HL-60 (cell line): ENCODE measurements at regions not wholly inside any gene's neighbourhood (a gene's known extent, or its start where the extent isn't known, plus 50 kb on each side); places are given as distances from the start of the nearest gene placed in this dataset.
A peak's percentile ranks its signal among the peaks of the same experiment; 100 is the strongest.

Experiments
- DNase-seq, 2 experiments: peaks; one replicate each; pipeline ENCODE4 v3.0.0-alpha.2; 2010 to 2020; ENCODE audit warnings: low read depth in 1 of 2, low spot score in 1 of 2
- H3K27ac ChIP-seq: fragments of 250-450 bp; sonication (Bioruptor Pico); replicated peaks from 2 replicates; pipeline ENCODE4 v1.5.1; 2020; ENCODE audit warnings: mild to moderate bottlenecking, moderate library complexity
- H3K27me3 ChIP-seq: fragments of 250-450 bp; sonication (Bioruptor Pico); 2 replicates; pipeline ENCODE4 v1.5.1; 2021; ENCODE audit warnings: mild to moderate bottlenecking, moderate library complexity; ENCODE audit not compliant: insufficient read depth, poor library complexity, severe bottlenecking
- H3K4me3 ChIP-seq: replicated peaks from 2 replicates; pipeline ENCODE4 v1.5.1; 2011; ENCODE audit warnings: mild to moderate bottlenecking, control low read depth, low read length; ENCODE audit not compliant: insufficient read depth
- GABPA ChIP-seq: IDR thresholded peaks from 2 replicates; pipeline ENCODE4 v1.6.1; 2012; ENCODE audit warnings: low read depth
- POLR2AphosphoS5 ChIP-seq: IDR thresholded peaks from 2 replicates; pipeline ENCODE4 v1.6.1; 2012; ENCODE audit warnings: low read depth
- SPI1 ChIP-seq: IDR thresholded peaks from 2 replicates; pipeline ENCODE4 v1.6.1; 2012; ENCODE audit warnings: low read depth, mild to moderate bottlenecking, borderline replicate concordance
- TF ChIP-seq, protein P1 (sequence below): IDR thresholded peaks from 2 replicates; pipeline ENCODE4 v1.6.1; 2012; ENCODE audit warnings: low read depth; ENCODE audit not compliant: insufficient replicate concordance
- TF ChIP-seq, protein P2 (sequence below): IDR thresholded peaks from one replicate; pipeline ENCODE4 v1.5.1; 2011; ENCODE audit warnings: low read length, control low read depth, inconsistent platforms; ENCODE audit not compliant: insufficient read depth

GRCh38 chr17:77316651-77317050 is 175.9 kb downstream of the SEC14L1 start:
- TF ChIP-seq, protein P1, sequence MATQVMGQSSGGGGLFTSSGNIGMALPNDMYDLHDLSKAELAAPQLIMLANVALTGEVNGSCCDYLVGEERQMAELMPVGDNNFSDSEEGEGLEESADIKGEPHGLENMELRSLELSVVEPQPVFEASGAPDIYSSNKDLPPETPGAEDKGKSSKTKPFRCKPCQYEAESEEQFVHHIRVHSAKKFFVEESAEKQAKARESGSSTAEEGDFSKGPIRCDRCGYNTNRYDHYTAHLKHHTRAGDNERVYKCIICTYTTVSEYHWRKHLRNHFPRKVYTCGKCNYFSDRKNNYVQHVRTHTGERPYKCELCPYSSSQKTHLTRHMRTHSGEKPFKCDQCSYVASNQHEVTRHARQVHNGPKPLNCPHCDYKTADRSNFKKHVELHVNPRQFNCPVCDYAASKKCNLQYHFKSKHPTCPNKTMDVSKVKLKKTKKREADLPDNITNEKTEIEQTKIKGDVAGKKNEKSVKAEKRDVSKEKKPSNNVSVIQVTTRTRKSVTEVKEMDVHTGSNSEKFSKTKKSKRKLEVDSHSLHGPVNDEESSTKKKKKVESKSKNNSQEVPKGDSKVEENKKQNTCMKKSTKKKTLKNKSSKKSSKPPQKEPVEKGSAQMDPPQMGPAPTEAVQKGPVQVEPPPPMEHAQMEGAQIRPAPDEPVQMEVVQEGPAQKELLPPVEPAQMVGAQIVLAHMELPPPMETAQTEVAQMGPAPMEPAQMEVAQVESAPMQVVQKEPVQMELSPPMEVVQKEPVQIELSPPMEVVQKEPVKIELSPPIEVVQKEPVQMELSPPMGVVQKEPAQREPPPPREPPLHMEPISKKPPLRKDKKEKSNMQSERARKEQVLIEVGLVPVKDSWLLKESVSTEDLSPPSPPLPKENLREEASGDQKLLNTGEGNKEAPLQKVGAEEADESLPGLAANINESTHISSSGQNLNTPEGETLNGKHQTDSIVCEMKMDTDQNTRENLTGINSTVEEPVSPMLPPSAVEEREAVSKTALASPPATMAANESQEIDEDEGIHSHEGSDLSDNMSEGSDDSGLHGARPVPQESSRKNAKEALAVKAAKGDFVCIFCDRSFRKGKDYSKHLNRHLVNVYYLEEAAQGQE, result no peak
- TF ChIP-seq GABPA (no peak), SPI1 (no peak), POLR2AphosphoS5 (no peak)
- TF ChIP-seq, protein P2, sequence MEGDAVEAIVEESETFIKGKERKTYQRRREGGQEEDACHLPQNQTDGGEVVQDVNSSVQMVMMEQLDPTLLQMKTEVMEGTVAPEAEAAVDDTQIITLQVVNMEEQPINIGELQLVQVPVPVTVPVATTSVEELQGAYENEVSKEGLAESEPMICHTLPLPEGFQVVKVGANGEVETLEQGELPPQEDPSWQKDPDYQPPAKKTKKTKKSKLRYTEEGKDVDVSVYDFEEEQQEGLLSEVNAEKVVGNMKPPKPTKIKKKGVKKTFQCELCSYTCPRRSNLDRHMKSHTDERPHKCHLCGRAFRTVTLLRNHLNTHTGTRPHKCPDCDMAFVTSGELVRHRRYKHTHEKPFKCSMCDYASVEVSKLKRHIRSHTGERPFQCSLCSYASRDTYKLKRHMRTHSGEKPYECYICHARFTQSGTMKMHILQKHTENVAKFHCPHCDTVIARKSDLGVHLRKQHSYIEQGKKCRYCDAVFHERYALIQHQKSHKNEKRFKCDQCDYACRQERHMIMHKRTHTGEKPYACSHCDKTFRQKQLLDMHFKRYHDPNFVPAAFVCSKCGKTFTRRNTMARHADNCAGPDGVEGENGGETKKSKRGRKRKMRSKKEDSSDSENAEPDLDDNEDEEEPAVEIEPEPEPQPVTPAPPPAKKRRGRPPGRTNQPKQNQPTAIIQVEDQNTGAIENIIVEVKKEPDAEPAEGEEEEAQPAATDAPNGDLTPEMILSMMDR, result no peak
- Histone ChIP-seq H3K27me3 (no peaks in the 10 kb centered on the region), H3K4me3 (no peak overlapping the region), H3K27ac (no peak overlapping the region)
- DNase-seq, result no peak

GRCh38 chr17:77317091-77317750 is 176.5 kb downstream of the SEC14L1 start:
- no peaks in the 10 kb centered on the region for H3K27me3 ChIP-seq
- no peak overlapping the region for H3K4me3 ChIP-seq
- H3K27ac ChIP-seq, result no peak overlapping the region
- no peak for TF ChIP-seq SPI1
- DNase-seq, result no peak

- Histone ChIP-seq H3K4me3 (no peak overlapping the region), H3K27me3 (no peaks in the 10 kb centered on the region), H3K27ac (no peak overlapping the region)
- no peak for DNase-seq
- TF ChIP-seq, protein P1, result no peak
- TF ChIP-seq SPI1 (no peak), POLR2AphosphoS5 (no peak), GABPA (no peak)
- TF ChIP-seq, protein P2, result no peak
Measured at GRCh38 chr17:77318021-77318420, 177.3 kb downstream of the SEC14L1 start.

DNA sequence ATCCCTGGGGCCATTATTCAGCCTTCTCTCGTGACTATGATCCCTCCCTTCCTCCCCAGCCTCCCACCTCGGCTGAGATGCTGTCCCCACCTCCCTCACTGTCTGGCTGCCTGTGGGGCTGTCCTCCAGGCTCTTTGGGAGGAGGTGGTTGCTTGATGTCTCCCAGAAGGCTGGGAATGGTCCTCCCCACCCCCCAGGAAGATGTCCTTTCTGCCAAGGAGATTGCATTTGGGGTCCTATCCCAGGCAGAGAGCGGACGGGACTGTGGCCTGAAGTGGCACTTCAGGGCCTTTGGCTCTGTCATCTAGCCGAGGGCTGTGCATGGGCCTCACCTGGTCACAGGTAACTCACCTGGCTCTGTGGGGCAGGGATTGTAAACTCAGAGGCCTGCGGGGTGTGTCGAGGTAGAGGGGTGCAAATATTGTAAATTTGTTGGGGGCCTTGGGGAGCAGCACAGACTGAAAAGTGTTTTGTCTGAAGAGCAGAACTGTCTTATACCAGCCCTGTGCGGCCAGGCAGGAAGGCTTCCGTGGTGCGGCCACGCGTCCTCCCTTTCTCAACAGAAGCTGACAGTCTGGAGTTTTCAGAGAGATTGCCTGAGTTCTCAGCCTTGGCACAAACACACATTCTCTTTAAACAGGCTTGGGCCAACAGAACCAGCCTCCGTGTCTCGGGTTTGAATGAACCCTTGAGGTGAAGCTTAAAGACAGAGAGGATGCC is 177.9 kb downstream of the SEC14L1 start:
- TF ChIP-seq POLR2AphosphoS5 (no peak), GABPA (no peak), SPI1 (no peak)
- TF ChIP-seq, protein P2, result no peak
- TF ChIP-seq, protein P1, result no peak
- peak in 1 of 2 experiments; percentile 65 for DNase-seq
- H3K27ac ChIP-seq, result peak overlapping the region; percentile 91
- H3K27me3 ChIP-seq, result no peaks in the 10 kb centered on the region
- H3K4me3 ChIP-seq, result peak overlapping the region; percentile 79
